IPS-18a (cell line): ENCODE measurements at regions not wholly inside any gene's neighbourhood (a gene's known extent, or its start where the extent isn't known, plus 50 kb on each side); places are given as distances from the start of the nearest gene placed in this dataset.

Source experiments
- H3K27ac ChIP-seq: one replicate; pipeline ENCODE4 v1.5.1; 2013; ENCODE audit warnings: low read length
- H3K27me3 ChIP-seq: one replicate; pipeline ENCODE4 v1.6.1; 2013; ENCODE audit warnings: mild to moderate bottlenecking, low read length; ENCODE audit not compliant: control insufficient read depth, insufficient read depth
- H3K36me3 ChIP-seq: one replicate; pipeline ENCODE4 v1.6.1; 2013; ENCODE audit warnings: low read depth, low read length; ENCODE audit not compliant: control insufficient read depth
- H3K4me1 ChIP-seq: one replicate; pipeline ENCODE4 v1.6.1; 2013; ENCODE audit warnings: low read depth, low read length; ENCODE audit not compliant: control insufficient read depth
- H3K4me3 ChIP-seq: one replicate; pipeline ENCODE4 v1.5.1; 2013; ENCODE audit warnings: low read length
- H3K9ac ChIP-seq: one replicate; pipeline ENCODE4 v1.6.1; 2013; ENCODE audit warnings: mild to moderate bottlenecking, low read length, moderate library complexity
- H3K9me3 ChIP-seq: one replicate; pipeline ENCODE4 v1.6.1; 2013; ENCODE audit warnings: low read depth, low read length; ENCODE audit not compliant: control insufficient read depth

GRCh38 chr10:85195596-85195995, 867.2 kb downstream of the CCSER2 start:
- Histone ChIP-seq H3K9me3 (no peaks in the 10 kb centered on the region), H3K9ac (no peak overlapping the region), H3K36me3 (no peaks in the 10 kb centered on the region), H3K27me3 (no peaks in the 10 kb centered on the region), H3K4me3 (no peak overlapping the region), H3K27ac (no peak overlapping the region), H3K4me1 (no peaks in the 10 kb centered on the region)

- no peaks in the 10 kb centered on the region for H3K27me3 ChIP-seq
- H3K36me3 ChIP-seq = no peaks in the 10 kb centered on the region
- H3K4me3 ChIP-seq = no peak overlapping the region
- no peaks in the 10 kb centered on the region for H3K9me3 ChIP-seq
- no peak overlapping the region for H3K27ac ChIP-seq
- H3K4me1 ChIP-seq = peaks cover 6% of the 10 kb centered on the region
- no peak overlapping the region for H3K9ac ChIP-seq
These were observed 876.4 kb downstream of the CCSER2 start for GRCh38 chr10:85204814-85205213.

- no peaks in the 10 kb centered on the region for H3K36me3 ChIP-seq
- H3K27me3 ChIP-seq = no peaks in the 10 kb centered on the region
- H3K4me3 ChIP-seq = no peak overlapping the region
- H3K4me1 ChIP-seq = no peaks in the 10 kb centered on the region
- H3K27ac ChIP-seq = no peak overlapping the region
- no peaks in the 10 kb centered on the region for H3K9me3 ChIP-seq
- H3K9ac ChIP-seq = no peak overlapping the region
These were observed 884.1 kb downstream of the CCSER2 start for GRCh38 chr10:85212526-85212925.

- Histone ChIP-seq H3K9ac (no peak overlapping the region), H3K36me3 (no peaks in the 10 kb centered on the region), H3K27ac (no peak overlapping the region), H3K4me3 (no peak overlapping the region), H3K4me1 (no peaks in the 10 kb centered on the region), H3K27me3 (no peaks in the 10 kb centered on the region), H3K9me3 (no peaks in the 10 kb centered on the region)
These were observed 885.1 kb downstream of the CCSER2 start for GRCh38 chr10:85213493-85213892.

- Histone ChIP-seq H3K9ac (no peak overlapping the region), H3K4me3 (no peak overlapping the region), H3K4me1 (no peaks in the 10 kb centered on the region), H3K36me3 (no peaks in the 10 kb centered on the region), H3K27ac (no peak overlapping the region), H3K27me3 (no peaks in the 10 kb centered on the region), H3K9me3 (no peaks in the 10 kb centered on the region)
These were observed 893.9 kb downstream of the CCSER2 start for GRCh38 chr10:85222300-85222699.

- no peak overlapping the region for H3K27ac ChIP-seq
- H3K9ac ChIP-seq = no peak overlapping the region
- H3K9me3 ChIP-seq = no peaks in the 10 kb centered on the region
- H3K36me3 ChIP-seq = no peaks in the 10 kb centered on the region
- no peaks in the 10 kb centered on the region for H3K4me1 ChIP-seq
- H3K4me3 ChIP-seq = no peak overlapping the region
- no peaks in the 10 kb centered on the region for H3K27me3 ChIP-seq
These were observed 896.1 kb downstream of the CCSER2 start for GRCh38 chr10:85224366-85224940.

- Histone ChIP-seq H3K4me3 (no peak overlapping the region), H3K9me3 (no peaks in the 10 kb centered on the region), H3K36me3 (no peaks in the 10 kb centered on the region), H3K27me3 (no peaks in the 10 kb centered on the region), H3K9ac (no peak overlapping the region), H3K4me1 (no peaks in the 10 kb centered on the region), H3K27ac (no peak overlapping the region)
These were observed 896.9 kb downstream of the CCSER2 start for GRCh38 chr10:85225311-85225710.

- H3K36me3 ChIP-seq = no peaks in the 10 kb centered on the region
- no peak overlapping the region for H3K27ac ChIP-seq
- H3K4me1 ChIP-seq = no peaks in the 10 kb centered on the region
- H3K27me3 ChIP-seq = no peaks in the 10 kb centered on the region
- H3K9ac ChIP-seq = no peak overlapping the region
- no peaks in the 10 kb centered on the region for H3K9me3 ChIP-seq
- no peak overlapping the region for H3K4me3 ChIP-seq
These were observed 898.2 kb downstream of the CCSER2 start for GRCh38 chr10:85226596-85226995.

GRCh38 chr10:85228726-85229125, 900.3 kb downstream of the CCSER2 start:
- Histone ChIP-seq H3K4me1 (no peaks in the 10 kb centered on the region), H3K27ac (no peak overlapping the region), H3K9ac (no peak overlapping the region), H3K36me3 (no peaks in the 10 kb centered on the region), H3K9me3 (no peaks in the 10 kb centered on the region), H3K27me3 (no peaks in the 10 kb centered on the region), H3K4me3 (no peak overlapping the region)

- H3K4me1 ChIP-seq = no peaks in the 10 kb centered on the region
- no peak overlapping the region for H3K27ac ChIP-seq
- no peak overlapping the region for H3K9ac ChIP-seq
- H3K4me3 ChIP-seq = no peak overlapping the region
- H3K9me3 ChIP-seq = no peaks in the 10 kb centered on the region
- H3K27me3 ChIP-seq = no peaks in the 10 kb centered on the region
- no peaks in the 10 kb centered on the region for H3K36me3 ChIP-seq
These were observed 903.3 kb downstream of the CCSER2 start for GRCh38 chr10:85231534-85232270.

- H3K27ac ChIP-seq = no peak overlapping the region
These were observed 906.9 kb downstream of the CCSER2 start for GRCh38 chr10:85235258-85235657.

GRCh38 chr10:85238676-85239075, 910.3 kb downstream of the CCSER2 start:
- H3K9ac ChIP-seq = no peak overlapping the region
- no peaks in the 10 kb centered on the region for H3K4me1 ChIP-seq
- H3K4me3 ChIP-seq = no peak overlapping the region
- no peaks in the 10 kb centered on the region for H3K36me3 ChIP-seq
- no peaks in the 10 kb centered on the region for H3K9me3 ChIP-seq
- no peaks in the 10 kb centered on the region for H3K27me3 ChIP-seq
- no peak overlapping the region for H3K27ac ChIP-seq

More at GRCh38 chr10:85235258-85235657, 906.9 kb downstream of the CCSER2 start:
- Histone ChIP-seq H3K4me1 (no peaks in the 10 kb centered on the region), H3K36me3 (no peaks in the 10 kb centered on the region), H3K9me3 (no peaks in the 10 kb centered on the region), H3K4me3 (no peak overlapping the region), H3K9ac (no peak overlapping the region), H3K27me3 (no peaks in the 10 kb centered on the region)
